ENCODE measurements at regions not wholly inside any gene's neighbourhood (a gene's known extent, or its start where the extent isn't known, plus 50 kb on each side); places are given as distances from the start of the nearest gene placed in this dataset.

GRCh38 chr7:65307651-65308299, 65.9 kb upstream of the ZNF92 start:
- TF ChIP-seq EZH2 (IDR thresholded peaks at IDR 0.05; ENCODE audit: borderline replicate concordance, insufficient read depth, low read length, poor library complexity, severe bottlenecking) (no peak), CTCF (IDR thresholded peaks at IDR 0.05; ENCODE audit: poor library complexity, severe bottlenecking) (peak; percentile 94), POLR2AphosphoS5 (IDR thresholded peaks at IDR 0.05) (no peak), RAD21 (conservative IDR thresholded peaks at IDR 0.05) (peak; percentile 92), MXI1 (conservative IDR thresholded peaks at IDR 0.05; ENCODE audit: poor library complexity, severe bottlenecking) (no peak), EP300 (conservative IDR thresholded peaks at IDR 0.05; ENCODE audit: poor library complexity, severe bottlenecking) (no peak)
